Stomach (tissue), 8 donors: ENCODE measurements at regions not wholly inside any gene's neighbourhood (a gene's known extent, or its start where the extent isn't known, plus 50 kb on each side); places are given as distances from the start of the nearest gene placed in this dataset.

ENCODE experiments used
- DNase-seq, 2 donors: peaks; one replicate each; pipeline versions ENCODE4 v3.0.0 to v3.0.0-alpha.2; 2013 to 2019
- H3K27ac ChIP-seq, 5 donors: fragments of 200-600 bp in 4 of 5; sonication (generic) in 4 of 5; one replicate each; pipeline ENCODE4 v1.5.1; 2013 to 2019; ENCODE audit warnings: mild to moderate bottlenecking in 1 of 5, moderate library complexity in 1 of 5
- H3K27me3 ChIP-seq, 3 donors: fragments of 200-600 bp; sonication (generic); one replicate each; pipeline ENCODE4 v1.5.1; 2017 to 2019; ENCODE audit warnings: mixed run types in 1 of 3
- H3K36me3 ChIP-seq, 4 donors: fragments of 200-600 bp; sonication (generic); 1 replicate in 3 of 4; 2 replicates in 1 of 4; pipeline ENCODE4 v1.5.1; 2016 to 2019
- H3K4me1 ChIP-seq, 4 donors: fragments of 200-600 bp; sonication (generic); one replicate each; pipeline ENCODE4 v1.5.1; 2016 to 2019
- H3K4me3 ChIP-seq, 4 donors: fragments of 200-600 bp; sonication (generic) in 3 of 4; one replicate each; pipeline ENCODE4 v1.5.1; 2016 to 2019; ENCODE audit warnings: mild to moderate bottlenecking in 1 of 4
- H3K9me3 ChIP-seq, 4 donors: fragments of 200-600 bp; sonication (generic); one replicate each; pipeline ENCODE4 v1.5.1; 2016 to 2019
- CTCF ChIP-seq, 7 experiments: fragments of 450-650 bp in 4 of 7; fragments of 200-600 bp in 3 of 7; sonication (generic) in 3 of 7; IDR thresholded peaks; one replicate each; pipeline ENCODE4 v1.5.1; 2016 to 2019; ENCODE audit warnings: antibody characterized with exemption in 7 of 7, control low read depth in 2 of 7, mild to moderate bottlenecking in 1 of 7
- EP300 ChIP-seq: sonication (generic); formaldehyde crosslinking; IDR thresholded peaks from one replicate; pipeline ENCODE4 v1.6.1; 2017; ENCODE audit warnings: antibody characterized with exemption
- POLR2A ChIP-seq, 4 donors: fragments of 450-650 bp; IDR thresholded peaks; one replicate each; pipeline ENCODE4 v1.6.1; 2016; ENCODE audit warnings: antibody characterized with exemption in 4 of 4, control low read depth in 2 of 4, mild to moderate bottlenecking in 1 of 4, moderate library complexity in 1 of 4
- POLR2AphosphoS5 ChIP-seq, 3 donors: sonication (generic); formaldehyde crosslinking; IDR thresholded peaks; one replicate each; pipeline ENCODE4 v1.6.1; 2016; ENCODE audit warnings: antibody characterized with exemption in 3 of 3
- WGBS, 5 donors: extraction: QIAGEN DNeasy Blood & Tissue Kit in 3 of 5; methylation state at CpG; one replicate each; pipeline versions ENCODE4 v1.1.5 to v1.1.7; 2013 to 2018; 5-methylcytosine and 5-hydroxymethylcytosine counted together
- intact Hi-C: fragments of 100-400 bp; cut with DNase I; formaldehyde crosslinking; loops from one replicate; pipeline ENCODE4 v1.15.1; 2023; ENCODE audit warnings: low total_unique reads
- donor health status: healthy with polysubstance abuse.
- donor health status: Bipolar disorder and iron deficiency.
- donor health status: healthy.

- no peaks in the 10 kb centered on the region for H3K9me3 ChIP-seq
- H3K4me1 ChIP-seq: peaks cover 7 to 8% (median 7%) of the 10 kb centered on the region in 4 donors
- no peak overlapping the region for H3K4me3 ChIP-seq
- 57 to 69% (median 67%) methylated on average over 11 of the region's 11 CpGs for WGBS, 5 donors
- no peak overlapping the region for H3K27ac ChIP-seq
- intact Hi-C loops: no loop called here
- no peak for DNase-seq
- H3K36me3 ChIP-seq: no peaks in the 10 kb centered on the region
- H3K27me3 ChIP-seq: no peaks in the 10 kb centered on the region
- TF ChIP-seq POLR2AphosphoS5 (IDR thresholded peaks at IDR 0.05) (no peak), CTCF (IDR thresholded peaks at IDR 0.05) (no peak), POLR2A (IDR thresholded peaks at IDR 0.05) (no peak), EP300 (no peak)
These were observed 98.9 kb upstream of the LGALSL start for GRCh38 chr2:64354857-64355680.

- Histone ChIP-seq H3K36me3 (no peaks in the 10 kb centered on the region), H3K27ac (no peak overlapping the region), H3K4me1 (peaks cover 11 to 16% (median 13%) of the 10 kb centered on the region in 4 donors), H3K27me3 (no peaks in the 10 kb centered on the region), H3K4me3 (no peak overlapping the region), H3K9me3 (no peaks in the 10 kb centered on the region)
- intact Hi-C loops: no loop called here
- DNase-seq: no peak
- WGBS, 5 donors: 82 to 86% (median 86%) methylated on average over 2 of the region's 2 CpGs
- TF ChIP-seq CTCF (IDR thresholded peaks at IDR 0.05): no peak
- TF ChIP-seq POLR2A (IDR thresholded peaks at IDR 0.05): no peak
- TF ChIP-seq POLR2AphosphoS5 (IDR thresholded peaks at IDR 0.05): no peak
- TF ChIP-seq EP300: no peak
These were observed 97.1 kb upstream of the LGALSL start for GRCh38 chr2:64356906-64357305.

GRCh38 chr2:64359171-64359891, 94.6 kb upstream of the LGALSL start:
- peak overlapping the region; percentile 59 to 85 (median 73) for H3K27ac ChIP-seq
- no peaks in the 10 kb centered on the region for H3K36me3 ChIP-seq
- no peak for DNase-seq
- TF ChIP-seq POLR2A (IDR thresholded peaks at IDR 0.05): no peak
- no peak for TF ChIP-seq CTCF (IDR thresholded peaks at IDR 0.05)
- TF ChIP-seq POLR2AphosphoS5 (IDR thresholded peaks at IDR 0.05): no peak
- TF ChIP-seq EP300: no peak
- H3K9me3 ChIP-seq: no peaks in the 10 kb centered on the region
- no peak overlapping the region for H3K4me3 ChIP-seq
- H3K27me3 ChIP-seq: no peaks in the 10 kb centered on the region
- peaks cover 11 to 16% (median 13%) of the 10 kb centered on the region in 4 donors for H3K4me1 ChIP-seq
- WGBS, 5 donors: 40 to 52% (median 48%) methylated on average over 4 of the region's 4 CpGs
- intact Hi-C loops: no loop called here

GRCh38 chr2:64359892-64360657, 93.9 kb upstream of the LGALSL start:
- H3K4me1 ChIP-seq: peaks cover 11 to 16% (median 13%) of the 10 kb centered on the region in 4 donors
- H3K27me3 ChIP-seq: no peaks in the 10 kb centered on the region
- H3K4me3 ChIP-seq: no peak overlapping the region
- intact Hi-C loops: no loop called here
- H3K9me3 ChIP-seq: no peaks in the 10 kb centered on the region
- WGBS, 5 donors: 23 to 36% (median 26%) methylated on average over 11 of the region's 11 CpGs
- no peaks in the 10 kb centered on the region for H3K36me3 ChIP-seq
- DNase-seq: peak; percentile 86 to 92
- peak overlapping the region; percentile 59 to 85 (median 73) for H3K27ac ChIP-seq
- TF ChIP-seq POLR2AphosphoS5 (IDR thresholded peaks at IDR 0.05) (peak in 2 of 3 donors; percentile 64 to 74), POLR2A (IDR thresholded peaks at IDR 0.05) (no peak)
